K562 (cell line): ENCODE measurements at regions not wholly inside any gene's neighbourhood (a gene's known extent, or its start where the extent isn't known, plus 50 kb on each side); places are given as distances from the start of the nearest gene placed in this dataset.

Experiments used
- ATAC-seq: fragments of 200-7000 bp; cut with Tn5 transposase; 3 replicates; pipeline ENCODE4 v1.9.1; 2020; ENCODE audit warnings: moderate library complexity
- BruUV-seq: library from RNA; stranded (reverse); fragments of 400-500 nt; replicated peaks from 2 replicates; lab custom pipeline; 2021; lab: Mats Ljungman, UMichigan
- CTCF ChIA-PET: fragments of 300-600 bp; formaldehyde crosslinking; extraction: SDS; loops from one replicate; lab custom pipeline; 2021; ENCODE audit warnings: low intra/inter-chr PET ratio; lab: Yijun Ruan, JAX
- POLR2A ChIA-PET: fragments of 300-600, 350-650 bp; sonication (Branson Sonifier 250); formaldehyde crosslinking; extraction: SDS; loops from one replicate; lab custom pipeline; 2021; ENCODE audit warnings: antibody characterized with exemption, inconsistent platforms; lab: Yijun Ruan, JAX
- DNase-seq, 4 experiments: peaks; one replicate each; pipeline versions ENCODE4 v3.0.0 to v3.0.0-alpha.2; 2011 to 2018; ENCODE audit warnings: low spot score in 3 of 4, mixed read lengths in 3 of 4; ENCODE audit errors: extremely low read depth in 1 of 4
- FAIRE-seq: peaks from 2 replicates; lab custom pipeline; 2011; peaks lifted over from hg19 to GRCh38; lab: Jason Lieb, UNC
- H2AFZ ChIP-seq: 2 replicates; pipeline ENCODE4 v1.6.0; 2011; ENCODE audit warnings: low read depth, low read length, control low read depth, inconsistent platforms
- H3K27ac ChIP-seq: fragments of 200-600 bp; 3 replicates; pipeline ENCODE4 v1.8.0; 2011; ENCODE audit warnings: low read depth, mild to moderate bottlenecking, control low read depth, inconsistent platforms, low read length, moderate library complexity, mixed read lengths; ENCODE audit errors: extremely low read depth
- H3K27me3 ChIP-seq, 2 experiments: fragments of 300-600 bp in 1 of 2; 2 replicates in 1 of 2; 3 replicates in 1 of 2; pipeline versions ENCODE4 v1.6.0 to v1.8.0; 2011; ENCODE audit warnings: inconsistent platforms in 2 of 2, low read length in 2 of 2, mild to moderate bottlenecking in 1 of 2, mixed read lengths in 1 of 2, moderate library complexity in 1 of 2; ENCODE audit not compliant: control insufficient read depth in 2 of 2, insufficient read depth in 2 of 2
- H3K36me3 ChIP-seq: fragments of 300-600 bp; 3 replicates; pipeline ENCODE4 v1.8.0; 2011; ENCODE audit warnings: mild to moderate bottlenecking, low read length, inconsistent platforms; ENCODE audit not compliant: control insufficient read depth, insufficient read depth
- H3K4me1 ChIP-seq, 2 experiments: fragments of 200-600 bp in 1 of 2; replicated peaks in 1 of 2; 2 replicates in 1 of 2; 3 replicates in 1 of 2; pipeline versions ENCODE4 v1.5.1 to v1.8.0; 2011; ENCODE audit warnings: inconsistent platforms in 2 of 2, low read length in 2 of 2, mild to moderate bottlenecking in 1 of 2, mixed read lengths in 1 of 2, moderate library complexity in 1 of 2; ENCODE audit not compliant: control insufficient read depth in 2 of 2, insufficient read depth in 2 of 2
- H3K4me2 ChIP-seq: 2 replicates; pipeline ENCODE4 v1.6.1; 2011; ENCODE audit warnings: low read length, control low read depth, inconsistent platforms, mixed read lengths; ENCODE audit not compliant: insufficient read depth
- H3K4me3 ChIP-seq: fragments of 200-600 bp; sonication (generic), shearing (Covaris generic); 2 replicates; pipeline ENCODE4 v1.5.1; 2016; ENCODE audit warnings: control low read depth, inconsistent platforms
- H3K79me2 ChIP-seq: fragments of 200-600 bp; 3 replicates; pipeline ENCODE4 v1.8.0; 2011; ENCODE audit warnings: low read length, inconsistent platforms; ENCODE audit not compliant: control insufficient read depth, insufficient read depth
- H3K9ac ChIP-seq, 2 experiments: 2 replicates each; pipeline versions ENCODE4 v1.6.0 to v1.6.1; 2011; ENCODE audit warnings: low read depth in 2 of 2, low read length in 2 of 2, control low read depth in 1 of 2, inconsistent platforms in 1 of 2, mild to moderate bottlenecking in 1 of 2, mixed read lengths in 1 of 2; ENCODE audit not compliant: insufficient read depth in 1 of 2
- H3K9me1 ChIP-seq: one replicate; pipeline ENCODE4 v1.6.0; 2011; ENCODE audit warnings: inconsistent platforms, mild to moderate bottlenecking, low read length, moderate library complexity; ENCODE audit not compliant: control insufficient read depth, insufficient read depth
- H3K9me3 ChIP-seq: replicated peaks from 2 replicates; pipeline ENCODE4 v1.5.1; 2011; ENCODE audit warnings: low read depth, low read length, inconsistent platforms; ENCODE audit not compliant: control insufficient read depth, insufficient read depth
- H4K20me1 ChIP-seq: replicated peaks from 2 replicates; pipeline ENCODE4 v1.6.1; 2011; ENCODE audit warnings: low read length, inconsistent platforms, mixed read lengths; ENCODE audit not compliant: control insufficient read depth, insufficient read depth
- AFF1 ChIP-seq, 2 experiments: fragments of 450-650 bp; IDR thresholded peaks; 2 replicates each; pipeline ENCODE4 v1.6.1; 2018; ENCODE audit warnings: mild to moderate bottlenecking in 2 of 2, low read depth in 1 of 2; ENCODE audit not compliant: partially characterized antibody in 2 of 2
- CREB1 ChIP-seq, 2 experiments: sonication (generic) in 1 of 2; formaldehyde crosslinking in 1 of 2; IDR thresholded peaks; 2 replicates each; pipeline versions ENCODE4 v1.6.1 to v1.8.0; 2012 to 2022; ENCODE audit warnings: inconsistent platforms in 1 of 2, mild to moderate bottlenecking in 1 of 2, missing genetic modification reagents in 1 of 2, moderate library complexity in 1 of 2
- ELK1 ChIP-seq: sonication (generic); formaldehyde crosslinking; IDR thresholded peaks from 2 replicates; pipeline ENCODE4 v1.8.1; 2022; ENCODE audit warnings: missing genetic modification reagents
- EWSR1 ChIP-seq: fragments of 450-650 bp; IDR thresholded peaks from 2 replicates; pipeline ENCODE4 v1.6.1; 2018; ENCODE audit warnings: borderline replicate concordance, mild to moderate bottlenecking, low read depth, moderate library complexity; ENCODE audit not compliant: partially characterized antibody
- GABPA ChIP-seq: fragments of 200-800 bp; sonication (Bioruptor generic); conservative IDR thresholded peaks from 2 replicates; pipeline ENCODE4 v1.6.1; 2016; ENCODE audit warnings: low read depth, missing genetic modification characterization, missing compliant biosample characterization
- GATAD2A ChIP-seq: fragments of 450-650 bp; IDR thresholded peaks from 2 replicates; pipeline ENCODE4 v1.6.1; 2017
- KAT7 ChIP-seq: sonication (generic); formaldehyde crosslinking; IDR thresholded peaks from 2 replicates; pipeline ENCODE4 v1.8.0; 2022; ENCODE audit warnings: missing genetic modification reagents, mild to moderate bottlenecking, borderline replicate concordance
- MAFG ChIP-seq: fragments of 450-650 bp; conservative IDR thresholded peaks from 2 replicates; pipeline ENCODE4 v1.6.1; 2016; ENCODE audit warnings: missing genetic modification characterization, missing compliant biosample characterization
- MCM2 ChIP-seq: fragments of 450-650 bp; IDR thresholded peaks from 2 replicates; pipeline ENCODE4 v1.6.1; 2017; ENCODE audit warnings: low read depth, mild to moderate bottlenecking
- NCOA6 ChIP-seq: fragments of 450-650 bp; IDR thresholded peaks from 2 replicates; pipeline ENCODE4 v1.6.1; 2017; ENCODE audit warnings: mild to moderate bottlenecking
- NFIX ChIP-seq: fragments of 250-450 bp; sonication (Bioruptor Pico); IDR thresholded peaks from 2 replicates; pipeline ENCODE4 v1.4.0; 2020; ENCODE audit warnings: low read depth, mild to moderate bottlenecking, moderate library complexity
- NFRKB ChIP-seq: fragments of 450-650 bp; IDR thresholded peaks from 2 replicates; pipeline ENCODE4 v1.6.1; 2016; ENCODE audit warnings: low read depth
- RBBP5 ChIP-seq: fragments of 200-600 bp; sonication (generic); IDR thresholded peaks from 2 replicates; pipeline ENCODE4 v1.6.1; 2012; ENCODE audit warnings: borderline replicate concordance, mild to moderate bottlenecking, low read length, control low read depth, inconsistent platforms; ENCODE audit not compliant: insufficient read depth, poor library complexity, severe bottlenecking
- RBM39 ChIP-seq: fragments of 200-400 bp; formaldehyde crosslinking; optimal IDR thresholded peaks from 2 replicates; pipeline ENCODE3; 2018; ENCODE audit warnings: low read depth, low read length
- SMAD1 ChIP-seq: fragments of 150-350 bp; IDR thresholded peaks from 2 replicates; pipeline ENCODE4 v1.6.1; 2014; ENCODE audit warnings: low read length, low read depth; ENCODE audit not compliant: partially characterized antibody
- TCF3 ChIP-seq: sonication (generic); formaldehyde crosslinking; IDR thresholded peaks from 2 replicates; pipeline ENCODE4 v1.4.0; 2020; ENCODE audit warnings: mild to moderate bottlenecking, missing genetic modification reagents
- ZC3H8 ChIP-seq: fragments of 450-650 bp; IDR thresholded peaks from 2 replicates; pipeline ENCODE4 v1.6.1; 2017
- ZFPM2 ChIP-seq: fragments of 250-450 bp; sonication (Bioruptor Pico); IDR thresholded peaks from 2 replicates; pipeline ENCODE4 v1.5.1; 2022; ENCODE audit warnings: mild to moderate bottlenecking
- ZKSCAN8 ChIP-seq: fragments of 200-800 bp; sonication (Bioruptor generic); IDR thresholded peaks from 2 replicates; pipeline ENCODE4 v1.6.1; 2016; ENCODE audit warnings: missing genetic modification characterization, missing compliant biosample characterization
- WGBS: fragments of 100-300 bp; shearing (Covaris generic); methylation state at CpG from one replicate; pipeline ENCODE4 v1.1.6; 2016; ENCODE audit warnings: low coverage, mixed read lengths; ENCODE audit not compliant: insufficient coverage; ENCODE audit errors: missing lambda C conversion rate; 5-methylcytosine and 5-hydroxymethylcytosine counted together
- in situ Hi-C: fragments of 300-500 bp; cut with MboI; formaldehyde crosslinking; loops from 4 replicates; pipeline ENCODE4 v1.15.0; 2018; ENCODE audit warnings: inconsistent platforms, mixed read lengths
- intact Hi-C: fragments of 100-400 bp; cut with micrococcal nuclease; formaldehyde crosslinking; loops from 2 replicates; pipeline ENCODE4 v1.14.2; 2022

DNA sequence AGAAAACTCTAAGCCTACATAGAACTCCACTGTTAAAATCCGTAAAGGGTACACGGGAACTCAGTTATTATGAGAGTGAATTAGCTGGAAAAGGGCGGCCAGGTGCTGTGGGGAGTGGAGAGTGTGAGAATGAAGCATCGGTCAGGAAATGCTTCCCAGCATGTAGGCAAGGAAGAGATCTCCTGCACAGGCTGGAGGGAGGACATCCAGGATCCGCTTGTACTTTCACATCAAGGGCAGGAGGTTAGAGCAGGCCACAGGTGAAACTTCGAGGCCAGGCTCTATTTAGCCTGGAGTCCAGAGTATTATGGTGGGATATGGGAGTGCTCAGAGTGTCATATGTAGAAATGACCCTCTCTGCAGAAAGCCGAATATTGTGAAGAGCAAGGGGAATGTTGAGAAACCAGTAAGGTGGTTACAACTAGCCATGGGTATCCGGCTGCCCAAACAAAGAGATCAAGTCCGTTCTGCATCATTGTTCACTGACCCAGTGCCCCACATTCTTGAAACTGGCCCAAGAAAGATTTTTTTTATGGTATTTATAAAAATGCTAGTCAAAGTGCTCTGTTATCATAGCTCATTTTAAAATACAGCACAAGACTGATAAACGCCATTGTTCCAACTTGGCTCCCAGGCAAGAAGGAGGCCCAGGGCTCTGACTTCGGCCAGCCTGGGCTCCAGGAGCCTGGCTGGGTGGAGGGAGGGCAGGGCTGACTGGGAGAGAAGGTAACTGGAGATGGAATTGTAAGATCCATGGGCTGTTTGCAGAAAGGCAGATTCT is 79.4 kb upstream of the HIF1A start:
- Histone ChIP-seq H3K27me3 (peaks cover 2 to 8% of the 10 kb centered on the region in 2 experiments), H2AFZ (no peak overlapping the region), H3K4me2 (no peak overlapping the region), H3K27ac (no peak overlapping the region), H3K9me3 (no peaks in the 10 kb centered on the region), H3K9me1 (no peaks in the 10 kb centered on the region), H4K20me1 (no peaks in the 10 kb centered on the region), H3K4me1 (no peaks in the 10 kb centered on the region), H3K36me3 (no peaks in the 10 kb centered on the region), H3K9ac (no peak overlapping the region), H3K4me3 (no peak overlapping the region), H3K79me2 (no peaks in the 10 kb centered on the region)
- no peak for DNase-seq
- WGBS = 16% methylated on average over 9 of the region's 11 CpGs
- no peak for ATAC-seq
- CTCF ChIA-PET = no interaction called here
- FAIRE-seq = no peak
- BruUV-seq = no TSS peak
- POLR2A ChIA-PET = interaction anchor here (0.7 kb wide), 1 partner anchor 135 kb away, joined by 4 read pairs; no protein-coding TSS in a partner anchor
- in situ Hi-C loops = no loop called here
- no peak for TF ChIP-seq MAFG (tag)
- no peak for TF ChIP-seq ELK1
- no peak for TF ChIP-seq GABPA (tag)
- no peak for TF ChIP-seq NFRKB
- TF ChIP-seq TCF3 (CRISPR knock-in tag) = no peak
- no peak for TF ChIP-seq MCM2
- no peak for TF ChIP-seq RBBP5
- no peak for TF ChIP-seq NFIX (CRISPR knock-in tag)
- no peak for TF ChIP-seq AFF1 (IDR thresholded peaks at IDR 0.05; ENCODE audit: low read depth in 1 of 2, partially characterized antibody in 2 of 2)
- no peak for TF ChIP-seq GATAD2A
- no peak for TF ChIP-seq KAT7 (CRISPR knock-in tag)
- no peak for TF ChIP-seq RBM39
- no peak for TF ChIP-seq SMAD1
- TF ChIP-seq ZFPM2 (CRISPR knock-in tag) = no peak
- TF ChIP-seq NCOA6 = no peak
- no peak for TF ChIP-seq ZC3H8
- no peak for TF ChIP-seq CREB1 (IDR thresholded peaks at IDR 0.05)
- no peak for TF ChIP-seq CREB1 (CRISPR knock-in tag; IDR thresholded peaks at IDR 0.05)
- TF ChIP-seq ZKSCAN8 (CRISPR knock-in tag) = no peak
- TF ChIP-seq EWSR1 = no peak
- intact Hi-C loops = no loop called here
